GM19035 (cell line): ENCODE measurements at regions not wholly inside any gene's neighbourhood (a gene's known extent, or its start where the extent isn't known, plus 50 kb on each side); places are given as distances from the start of the nearest gene placed in this dataset.

Source experiments
- ATAC-seq: cut with Tn5 transposase; IDR thresholded peaks from one replicate; pipeline ENCODE4 v1.9.1; 2021; ENCODE audit not compliant: unreplicated experiment

- ATAC-seq, result no peak
These were observed 81.3 kb upstream of the TRPC5 start for GRCh38 chrX:112163906-112164305.

GRCh38 chrX:112148397-112148796 is 65.8 kb upstream of the TRPC5 start:
- no peak for ATAC-seq

DNA sequence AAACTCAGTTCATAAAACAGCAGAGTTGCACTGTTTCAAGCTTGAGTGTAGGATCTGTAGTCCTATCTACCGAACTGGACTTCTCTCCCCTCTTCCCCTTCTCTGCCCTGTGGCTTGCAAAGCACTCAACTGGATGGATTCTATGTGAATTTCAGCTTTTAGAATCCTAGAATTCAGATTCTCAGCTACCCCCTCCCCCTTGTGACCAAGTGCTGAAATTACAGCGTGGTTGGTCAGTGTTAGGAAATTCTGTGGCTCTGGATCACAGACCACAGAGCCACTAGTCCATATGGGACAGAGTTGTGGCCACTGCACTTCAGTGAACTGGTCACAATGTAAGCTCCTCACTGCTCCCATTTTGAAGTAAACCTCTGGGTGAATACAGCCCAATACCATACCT is 64.6 kb upstream of the TRPC5 start:
- ATAC-seq, result no peak

DNA sequence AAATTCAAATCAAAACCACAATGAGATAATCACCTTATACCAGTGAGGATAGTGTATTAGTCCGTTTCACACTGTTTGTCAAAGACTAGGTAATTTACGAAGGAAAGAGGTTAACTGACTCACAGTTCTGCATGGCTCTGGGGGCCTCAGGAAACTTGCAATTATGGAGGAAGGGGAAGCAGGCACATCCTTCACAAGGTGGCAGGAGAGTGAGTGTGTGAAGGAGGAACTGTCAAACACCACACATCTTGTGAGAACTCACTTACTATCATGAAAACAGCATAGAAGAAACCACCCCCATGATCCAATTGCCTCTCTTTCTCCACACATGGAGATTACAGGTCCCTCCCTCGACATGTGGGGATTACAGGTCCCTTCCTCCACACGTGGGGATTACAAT is 54.7 kb upstream of the TRPC5 start:
- ATAC-seq, result no peak
